ENCODE measurements at regions not wholly inside any gene's neighbourhood (a gene's known extent, or its start where the extent isn't known, plus 50 kb on each side); places are given as distances from the start of the nearest gene placed in this dataset.

DNA sequence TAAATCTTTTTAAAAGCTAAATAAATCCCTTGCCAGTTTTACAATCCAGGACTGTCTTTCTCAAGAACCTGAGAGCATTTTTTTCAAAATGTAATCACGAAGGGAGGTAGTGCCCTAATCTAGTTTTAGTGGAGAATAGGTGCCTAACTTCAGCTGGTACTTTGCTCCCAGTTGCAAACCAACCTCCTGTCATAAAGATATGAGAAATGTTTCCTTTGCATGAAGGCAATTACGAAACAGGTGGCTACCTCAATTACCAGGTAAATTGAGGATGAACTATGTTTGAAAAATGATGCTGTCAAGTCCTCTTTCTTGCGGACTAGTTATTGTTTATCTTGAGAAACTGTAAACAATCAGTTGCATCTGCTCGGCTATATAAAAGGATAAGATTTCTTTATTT lies 437.9 kb downstream of the DAD1 start:
- Histone ChIP-seq H2AFZ (ENCODE audit: control insufficient read depth, low read depth, low read length) (no peak overlapping the region), H3K4me2 (ENCODE audit: control insufficient read depth, insufficient read depth) (no peak overlapping the region), H3K9ac (ENCODE audit: control insufficient read depth, insufficient read depth, low read length) (no peak overlapping the region), H3K36me3 (ENCODE audit: control insufficient read depth in 2 of 2, insufficient read depth in 2 of 2, low read length in 1 of 2) (no peaks in the 10 kb centered on the region), H3K27me3 (replicated peaks in 1 of 2; ENCODE audit: control insufficient read depth in 2 of 2, insufficient read depth in 2 of 2, low read length in 1 of 2) (peaks cover 0 to 3% of the 10 kb centered on the region in 2 experiments; a peak in 3 of 4 replicates), H4K20me1 (ENCODE audit: control insufficient read depth, insufficient read depth) (no peaks in the 10 kb centered on the region), H3K79me2 (ENCODE audit: control insufficient read depth, insufficient read depth, low read length) (no peaks in the 10 kb centered on the region), H3K4me3 (no peak overlapping the region), H3K4me1 (ENCODE audit: control insufficient read depth, insufficient read depth, low read length) (no peaks in the 10 kb centered on the region), H3K9me3 (replicated peaks; ENCODE audit: control insufficient read depth, insufficient read depth, low read length) (no peaks in the 10 kb centered on the region), H3K27ac (ENCODE audit: control insufficient read depth, insufficient read depth) (no peak overlapping the region)
- ChIA-PET POLR2A (interaction anchor here (0.7 kb wide), 1 partner anchor 544 kb away, joined by 3 read pairs; no protein-coding TSS in a partner anchor), RAD21 (ENCODE audit: unreplicated experiment) (no interaction called here), CTCF (interaction anchor here (2.2 kb wide), 1 partner anchor 39 kb away, joined by 5 read pairs; no protein-coding TSS in a partner anchor), SMC1A (ENCODE audit: uncharacterized antibody, unreplicated experiment) (no interaction called here)
- intact Hi-C loops (cut with micrococcal nuclease; ENCODE audit: unreplicated experiment), result no loop called here
- in situ Hi-C loops (cut with MboI), result no loop called here
- no peak for FAIRE-seq
- BruUV-seq (replicated peaks), result no TSS peak
- no peak for DNase-seq (ENCODE audit: low read depth, low spot score)
- 47% methylated on average over 4 of the region's 4 CpGs for WGBS (ENCODE audit: insufficient coverage, insufficient replicate concordance, low lambda C conversion rate, missing lambda C conversion rate)
- no peak for TF ChIP-seq SMAD1 (IDR thresholded peaks at IDR 0.05; ENCODE audit: low read depth, partially characterized antibody)
- no peak for TF ChIP-seq ETV6 (conservative IDR thresholded peaks at IDR 0.05 in 1 of 2, IDR thresholded peaks at IDR 0.05 in 1 of 2; ENCODE audit: borderline replicate concordance in 1 of 2, low read depth in 1 of 2)
- TF ChIP-seq, protein P1, sequence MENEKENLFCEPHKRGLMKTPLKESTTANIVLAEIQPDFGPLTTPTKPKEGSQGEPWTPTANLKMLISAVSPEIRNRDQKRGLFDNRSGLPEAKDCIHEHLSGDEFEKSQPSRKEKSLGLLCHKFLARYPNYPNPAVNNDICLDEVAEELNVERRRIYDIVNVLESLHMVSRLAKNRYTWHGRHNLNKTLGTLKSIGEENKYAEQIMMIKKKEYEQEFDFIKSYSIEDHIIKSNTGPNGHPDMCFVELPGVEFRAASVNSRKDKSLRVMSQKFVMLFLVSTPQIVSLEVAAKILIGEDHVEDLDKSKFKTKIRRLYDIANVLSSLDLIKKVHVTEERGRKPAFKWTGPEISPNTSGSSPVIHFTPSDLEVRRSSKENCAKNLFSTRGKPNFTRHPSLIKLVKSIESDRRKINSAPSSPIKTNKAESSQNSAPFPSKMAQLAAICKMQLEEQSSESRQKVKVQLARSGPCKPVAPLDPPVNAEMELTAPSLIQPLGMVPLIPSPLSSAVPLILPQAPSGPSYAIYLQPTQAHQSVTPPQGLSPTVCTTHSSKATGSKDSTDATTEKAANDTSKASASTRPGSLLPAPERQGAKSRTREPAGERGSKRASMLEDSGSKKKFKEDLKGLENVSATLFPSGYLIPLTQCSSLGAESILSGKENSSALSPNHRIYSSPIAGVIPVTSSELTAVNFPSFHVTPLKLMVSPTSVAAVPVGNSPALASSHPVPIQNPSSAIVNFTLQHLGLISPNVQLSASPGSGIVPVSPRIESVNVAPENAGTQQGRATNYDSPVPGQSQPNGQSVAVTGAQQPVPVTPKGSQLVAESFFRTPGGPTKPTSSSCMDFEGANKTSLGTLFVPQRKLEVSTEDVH (IDR thresholded peaks at IDR 0.05; ENCODE audit: low read depth, partially characterized antibody), result no peak
- TF ChIP-seq, protein P2, sequence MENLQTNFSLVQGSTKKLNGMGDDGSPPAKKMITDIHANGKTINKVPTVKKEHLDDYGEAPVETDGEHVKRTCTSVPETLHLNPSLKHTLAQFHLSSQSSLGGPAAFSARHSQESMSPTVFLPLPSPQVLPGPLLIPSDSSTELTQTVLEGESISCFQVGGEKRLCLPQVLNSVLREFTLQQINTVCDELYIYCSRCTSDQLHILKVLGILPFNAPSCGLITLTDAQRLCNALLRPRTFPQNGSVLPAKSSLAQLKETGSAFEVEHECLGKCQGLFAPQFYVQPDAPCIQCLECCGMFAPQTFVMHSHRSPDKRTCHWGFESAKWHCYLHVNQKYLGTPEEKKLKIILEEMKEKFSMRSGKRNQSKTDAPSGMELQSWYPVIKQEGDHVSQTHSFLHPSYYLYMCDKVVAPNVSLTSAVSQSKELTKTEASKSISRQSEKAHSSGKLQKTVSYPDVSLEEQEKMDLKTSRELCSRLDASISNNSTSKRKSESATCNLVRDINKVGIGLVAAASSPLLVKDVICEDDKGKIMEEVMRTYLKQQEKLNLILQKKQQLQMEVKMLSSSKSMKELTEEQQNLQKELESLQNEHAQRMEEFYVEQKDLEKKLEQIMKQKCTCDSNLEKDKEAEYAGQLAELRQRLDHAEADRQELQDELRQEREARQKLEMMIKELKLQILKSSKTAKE (IDR thresholded peaks at IDR 0.05; ENCODE audit: low read depth, poor library complexity, severe bottlenecking), result no peak
- no peak for TF ChIP-seq POLR2A (IDR thresholded peaks at IDR 0.05; ENCODE audit: low read depth, low read length)
- TF ChIP-seq, protein P3, sequence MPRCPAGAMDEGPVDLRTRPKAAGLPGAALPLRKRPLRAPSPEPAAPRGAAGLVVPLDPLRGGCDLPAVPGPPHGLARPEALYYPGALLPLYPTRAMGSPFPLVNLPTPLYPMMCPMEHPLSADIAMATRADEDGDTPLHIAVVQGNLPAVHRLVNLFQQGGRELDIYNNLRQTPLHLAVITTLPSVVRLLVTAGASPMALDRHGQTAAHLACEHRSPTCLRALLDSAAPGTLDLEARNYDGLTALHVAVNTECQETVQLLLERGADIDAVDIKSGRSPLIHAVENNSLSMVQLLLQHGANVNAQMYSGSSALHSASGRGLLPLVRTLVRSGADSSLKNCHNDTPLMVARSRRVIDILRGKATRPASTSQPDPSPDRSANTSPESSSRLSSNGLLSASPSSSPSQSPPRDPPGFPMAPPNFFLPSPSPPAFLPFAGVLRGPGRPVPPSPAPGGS (IDR thresholded peaks at IDR 0.05; ENCODE audit: borderline replicate concordance, insufficient read depth, low read depth, low read length, poor library complexity, severe bottlenecking), result no peak
- no peak for TF ChIP-seq SMARCA5 (IDR thresholded peaks at IDR 0.05)
- TF ChIP-seq POU2F2 (IDR thresholded peaks at IDR 0.05; ENCODE audit: borderline replicate concordance, low read depth, low read length), result no peak
- no peak for TF ChIP-seq NBN (IDR thresholded peaks at IDR 0.05)
- no peak for TF ChIP-seq TCF3 (IDR thresholded peaks at IDR 0.05; ENCODE audit: borderline replicate concordance, insufficient read depth, low read depth, low read length)
- TF ChIP-seq SREBF1 (IDR thresholded peaks at IDR 0.05; ENCODE audit: low read length), result no peak
- TF ChIP-seq JUND (IDR thresholded peaks at IDR 0.05; ENCODE audit: low read depth, low read length), result no peak
- no peak for TF ChIP-seq ZSCAN29 (IDR thresholded peaks at IDR 0.05)
- TF ChIP-seq ZNF207 (IDR thresholded peaks at IDR 0.05; ENCODE audit: borderline replicate concordance), result no peak
- TF ChIP-seq CHD1 (IDR thresholded peaks at IDR 0.05; ENCODE audit: low read depth, low read length), result no peak
- ATAC-seq, result no peak
